GM12865 (cell line): ENCODE measurements at regions not wholly inside any gene's neighbourhood (a gene's known extent, or its start where the extent isn't known, plus 50 kb on each side); places are given as distances from the start of the nearest gene placed in this dataset.

ENCODE experiments used
- DNase-seq: peaks from one replicate; pipeline ENCODE4 v3.0.0; 2010; ENCODE audit warnings: low read depth
- H3K4me3 ChIP-seq: 2 replicates; pipeline ENCODE4 v1.5.1; 2011; ENCODE audit warnings: mild to moderate bottlenecking, low read depth, low read length, control low read depth
- CTCF ChIP-seq: IDR thresholded peaks from 2 replicates; pipeline ENCODE4 v1.5.1; 2011; ENCODE audit warnings: low read length, control low read depth, low read depth, inconsistent platforms; ENCODE audit not compliant: insufficient read depth; ENCODE audit errors: missing control alignments

GRCh38 chr16:52051414-52052172 is 495.4 kb downstream of the TOX3 start:
- H3K4me3 ChIP-seq = no peak overlapping the region
- TF ChIP-seq CTCF = no peak
- DNase-seq = no peak

GRCh38 chr16:52050418-52050817 is 496.5 kb downstream of the TOX3 start:
- no peak overlapping the region for H3K4me3 ChIP-seq
- DNase-seq = no peak
- TF ChIP-seq CTCF = no peak

GRCh38 chr16:52035436-52035835 is 511.5 kb downstream of the TOX3 start:
- no peak for TF ChIP-seq CTCF

GRCh38 chr16:52034830-52035229 is 512.1 kb downstream of the TOX3 start:
- H3K4me3 ChIP-seq = no peak overlapping the region
- DNase-seq = no peak
- TF ChIP-seq CTCF = no peak

More at GRCh38 chr16:52035436-52035835, 511.5 kb downstream of the TOX3 start:
- no peak for DNase-seq
- no peak overlapping the region for H3K4me3 ChIP-seq

- no peak overlapping the region for H3K4me3 ChIP-seq
Measured at GRCh38 chr16:52033992-52034391, 513.0 kb downstream of the TOX3 start.

GRCh38 chr16:52022980-52023379 is 524.0 kb downstream of the TOX3 start:
- no peak overlapping the region for H3K4me3 ChIP-seq
- TF ChIP-seq CTCF = no peak
- DNase-seq = no peak

More at GRCh38 chr16:52033992-52034391, 513.0 kb downstream of the TOX3 start:
- DNase-seq = no peak
- TF ChIP-seq CTCF = no peak

- TF ChIP-seq CTCF = no peak
- no peak overlapping the region for H3K4me3 ChIP-seq
- no peak for DNase-seq
Measured at GRCh38 chr16:52022177-52022576, 524.8 kb downstream of the TOX3 start.
